GM13977 (cell line): ENCODE measurements at regions not wholly inside any gene's neighbourhood (a gene's known extent, or its start where the extent isn't known, plus 50 kb on each side); places are given as distances from the start of the nearest gene placed in this dataset.

Experiments
- DNase-seq: peaks from one replicate; pipeline ENCODE4 v3.0.0; 2012; ENCODE audit warnings: low spot score
- CTCF ChIP-seq: IDR thresholded peaks from 2 replicates; pipeline ENCODE4 v1.5.1; 2012; ENCODE audit warnings: mild to moderate bottlenecking, control low read depth; ENCODE audit not compliant: insufficient read depth; ENCODE audit errors: extremely low read depth, missing control alignments
- in situ Hi-C: fragments of 300-500 bp; cut with MboI; formaldehyde crosslinking; loops from one replicate; pipeline ENCODE4 v1.12.0; 2022; ENCODE audit warnings: low sequenced_read_pairs, low pct_unique_long_range_greater_than_20kb, mixed read lengths, inconsistent platforms; ENCODE audit not compliant: unreplicated experiment

GRCh38 chr3:102178817-102179216, 256.0 kb upstream of the ZPLD1 start:
- in situ Hi-C loops: no loop called here
- TF ChIP-seq CTCF: no peak
- DNase-seq: no peak

- DNase-seq: peak; percentile 34
- in situ Hi-C loops: no loop called here
- TF ChIP-seq CTCF: no peak
These were observed 255.3 kb upstream of the ZPLD1 start for GRCh38 chr3:102179326-102180177.

GRCh38 chr3:102180280-102180931, 254.4 kb upstream of the ZPLD1 start:
- TF ChIP-seq CTCF: no peak
- in situ Hi-C loops: no loop called here
- DNase-seq: no peak

- TF ChIP-seq CTCF: no peak
- in situ Hi-C loops: no loop called here
- DNase-seq: no peak
These were observed 253.5 kb upstream of the ZPLD1 start for GRCh38 chr3:102181175-102181920.

GRCh38 chr3:102182162-102182561, 252.7 kb upstream of the ZPLD1 start:
- in situ Hi-C loops: no loop called here
- TF ChIP-seq CTCF: no peak
- DNase-seq: no peak

GRCh38 chr3:102183186-102183585, 251.6 kb upstream of the ZPLD1 start:
- in situ Hi-C loops: no loop called here
- no peak for DNase-seq
- TF ChIP-seq CTCF: no peak
